ENCODE measurements at regions not wholly inside any gene's neighbourhood (a gene's known extent, or its start where the extent isn't known, plus 50 kb on each side); places are given as distances from the start of the nearest gene placed in this dataset.

GRCh38 chr12:65556676-65557437 lies 267.4 kb upstream of the HMGA2 start:
- TF ChIP-seq, protein P1, sequence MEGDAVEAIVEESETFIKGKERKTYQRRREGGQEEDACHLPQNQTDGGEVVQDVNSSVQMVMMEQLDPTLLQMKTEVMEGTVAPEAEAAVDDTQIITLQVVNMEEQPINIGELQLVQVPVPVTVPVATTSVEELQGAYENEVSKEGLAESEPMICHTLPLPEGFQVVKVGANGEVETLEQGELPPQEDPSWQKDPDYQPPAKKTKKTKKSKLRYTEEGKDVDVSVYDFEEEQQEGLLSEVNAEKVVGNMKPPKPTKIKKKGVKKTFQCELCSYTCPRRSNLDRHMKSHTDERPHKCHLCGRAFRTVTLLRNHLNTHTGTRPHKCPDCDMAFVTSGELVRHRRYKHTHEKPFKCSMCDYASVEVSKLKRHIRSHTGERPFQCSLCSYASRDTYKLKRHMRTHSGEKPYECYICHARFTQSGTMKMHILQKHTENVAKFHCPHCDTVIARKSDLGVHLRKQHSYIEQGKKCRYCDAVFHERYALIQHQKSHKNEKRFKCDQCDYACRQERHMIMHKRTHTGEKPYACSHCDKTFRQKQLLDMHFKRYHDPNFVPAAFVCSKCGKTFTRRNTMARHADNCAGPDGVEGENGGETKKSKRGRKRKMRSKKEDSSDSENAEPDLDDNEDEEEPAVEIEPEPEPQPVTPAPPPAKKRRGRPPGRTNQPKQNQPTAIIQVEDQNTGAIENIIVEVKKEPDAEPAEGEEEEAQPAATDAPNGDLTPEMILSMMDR (IDR thresholded peaks at IDR 0.05) = peak; percentile 81 to 94 (median 86)
- no peak for TF ChIP-seq POLR2A (IDR thresholded peaks at IDR 0.05)

Data from uterus (tissue), 2 donors.